Peyer's patch (tissue), 4 donors: ENCODE measurements at regions not wholly inside any gene's neighbourhood (a gene's known extent, or its start where the extent isn't known, plus 50 kb on each side); places are given as distances from the start of the nearest gene placed in this dataset.

ENCODE experiments used
- DNase-seq, 3 donors: peaks; one replicate each; pipeline ENCODE4 v3.0.0-alpha.2; 2017 to 2019
- H3K27ac ChIP-seq, 4 donors: fragments of 200-600 bp; sonication (generic); one replicate each; pipeline ENCODE4 v1.5.1; 2016 to 2019
- H3K27me3 ChIP-seq, 2 donors: fragments of 200-600 bp; sonication (generic); one replicate each; pipeline ENCODE4 v1.5.1; 2019
- H3K36me3 ChIP-seq, 3 donors: fragments of 200-600 bp; sonication (generic); one replicate each; pipeline ENCODE4 v1.5.1; 2016 to 2019
- H3K4me1 ChIP-seq, 4 donors: fragments of 200-600 bp; sonication (generic); one replicate each; pipeline ENCODE4 v1.5.1; 2016 to 2019
- H3K4me3 ChIP-seq, 4 donors: fragments of 200-600 bp; sonication (generic); 1 replicate in 3 of 4; 2 replicates in 1 of 4; pipeline ENCODE4 v1.5.1; 2016 to 2019; ENCODE audit warnings: mild to moderate bottlenecking in 1 of 4
- H3K9me3 ChIP-seq, 4 donors: fragments of 200-600 bp; sonication (generic); one replicate each; pipeline ENCODE4 v1.5.1; 2016 to 2019; ENCODE audit warnings: mild to moderate bottlenecking in 1 of 4
- POLR2A ChIP-seq, 2 donors: fragments of 450-650 bp; IDR thresholded peaks; one replicate each; pipeline ENCODE4 v1.5.1; 2017; ENCODE audit warnings: antibody characterized with exemption in 2 of 2, mild to moderate bottlenecking in 2 of 2, moderate library complexity in 2 of 2
- TF ChIP-seq, protein P1 (sequence below), 6 experiments: fragments of 450-650 bp in 4 of 6; fragments of 200-600 bp in 2 of 6; sonication (generic) in 1 of 6; IDR thresholded peaks; one replicate each; pipeline ENCODE4 v1.5.1; 2017 to 2019; ENCODE audit warnings: antibody characterized with exemption in 6 of 6, mild to moderate bottlenecking in 3 of 6, moderate library complexity in 1 of 6

DNA sequence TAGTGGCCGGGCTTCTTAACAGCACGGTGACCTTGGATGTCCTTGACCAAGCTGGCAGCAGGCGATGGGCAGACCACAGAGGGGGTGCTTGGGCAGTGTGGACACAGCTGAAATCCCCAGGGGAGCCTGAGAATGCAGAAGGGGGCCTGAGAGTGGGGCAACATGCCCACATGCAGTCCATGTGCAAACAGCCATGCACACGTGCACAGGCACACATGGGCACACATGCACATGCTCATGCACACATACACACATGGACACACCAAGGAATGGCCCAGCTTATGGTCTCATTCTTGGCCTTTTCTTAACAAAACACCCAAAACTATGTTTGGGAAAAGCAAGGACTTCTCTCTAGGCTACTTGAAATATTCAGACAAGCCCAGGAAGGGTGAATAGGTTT is 483.9 kb upstream of the MKI67 start:
- no peak for DNase-seq
- no peaks in the 10 kb centered on the region for H3K4me1 ChIP-seq
- no peaks in the 10 kb centered on the region for H3K36me3 ChIP-seq
- no peaks in the 10 kb centered on the region for H3K9me3 ChIP-seq
- H3K27me3 ChIP-seq, result no peaks in the 10 kb centered on the region
- H3K27ac ChIP-seq, result no peak overlapping the region
- TF ChIP-seq POLR2A (IDR thresholded peaks at IDR 0.05), result no peak
- TF ChIP-seq, protein P1, sequence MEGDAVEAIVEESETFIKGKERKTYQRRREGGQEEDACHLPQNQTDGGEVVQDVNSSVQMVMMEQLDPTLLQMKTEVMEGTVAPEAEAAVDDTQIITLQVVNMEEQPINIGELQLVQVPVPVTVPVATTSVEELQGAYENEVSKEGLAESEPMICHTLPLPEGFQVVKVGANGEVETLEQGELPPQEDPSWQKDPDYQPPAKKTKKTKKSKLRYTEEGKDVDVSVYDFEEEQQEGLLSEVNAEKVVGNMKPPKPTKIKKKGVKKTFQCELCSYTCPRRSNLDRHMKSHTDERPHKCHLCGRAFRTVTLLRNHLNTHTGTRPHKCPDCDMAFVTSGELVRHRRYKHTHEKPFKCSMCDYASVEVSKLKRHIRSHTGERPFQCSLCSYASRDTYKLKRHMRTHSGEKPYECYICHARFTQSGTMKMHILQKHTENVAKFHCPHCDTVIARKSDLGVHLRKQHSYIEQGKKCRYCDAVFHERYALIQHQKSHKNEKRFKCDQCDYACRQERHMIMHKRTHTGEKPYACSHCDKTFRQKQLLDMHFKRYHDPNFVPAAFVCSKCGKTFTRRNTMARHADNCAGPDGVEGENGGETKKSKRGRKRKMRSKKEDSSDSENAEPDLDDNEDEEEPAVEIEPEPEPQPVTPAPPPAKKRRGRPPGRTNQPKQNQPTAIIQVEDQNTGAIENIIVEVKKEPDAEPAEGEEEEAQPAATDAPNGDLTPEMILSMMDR (IDR thresholded peaks at IDR 0.05), result no peak
- H3K4me3 ChIP-seq, result no peak overlapping the region

DNA sequence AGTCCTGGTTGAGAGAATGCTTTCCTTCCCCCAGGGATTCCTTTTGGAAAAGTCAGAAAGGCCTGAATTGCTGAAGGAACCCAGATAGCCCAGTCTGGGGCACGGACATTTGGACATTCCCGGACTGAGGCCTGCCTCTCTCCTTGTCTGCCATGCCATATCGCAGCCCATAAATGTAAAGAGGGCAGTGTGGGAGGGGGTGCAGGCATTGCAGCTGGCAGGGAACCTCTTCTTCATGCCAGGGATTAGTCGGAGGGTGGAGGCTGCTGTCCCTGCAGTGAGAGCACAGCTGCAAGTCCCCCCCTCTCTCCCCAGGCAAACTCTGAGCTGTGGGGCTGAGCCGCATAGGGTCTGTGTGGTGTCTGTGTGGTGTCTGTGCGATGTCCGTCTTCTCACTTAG is 486.0 kb upstream of the MKI67 start:
- H3K27ac ChIP-seq, result no peak overlapping the region
- no peaks in the 10 kb centered on the region for H3K9me3 ChIP-seq
- H3K4me1 ChIP-seq, result no peaks in the 10 kb centered on the region
- no peak overlapping the region for H3K4me3 ChIP-seq
- DNase-seq, result no peak
- H3K36me3 ChIP-seq, result no peaks in the 10 kb centered on the region
- H3K27me3 ChIP-seq, result no peaks in the 10 kb centered on the region
- no peak for TF ChIP-seq POLR2A (IDR thresholded peaks at IDR 0.05)

DNA sequence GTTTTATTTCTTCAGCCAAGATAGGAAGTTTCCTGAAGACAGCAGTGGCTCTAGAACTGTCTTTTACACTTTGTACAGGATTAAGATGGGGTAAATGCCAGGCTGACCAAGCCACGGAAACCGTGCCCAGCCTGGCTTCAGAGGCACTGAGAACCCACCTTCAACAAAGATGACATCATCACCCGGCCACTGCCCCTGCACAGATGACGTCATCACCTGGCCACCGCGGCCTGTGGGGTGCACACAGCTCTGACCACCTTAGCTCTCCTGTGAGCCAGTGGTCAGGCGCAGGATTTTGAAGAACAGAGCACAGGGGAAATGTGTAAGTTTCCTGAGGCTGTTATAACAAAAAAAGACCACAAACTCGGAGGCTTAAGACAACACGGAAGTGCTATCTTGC is 486.4 kb upstream of the MKI67 start:
- TF ChIP-seq, protein P1 (IDR thresholded peaks at IDR 0.05), result no peak
- no peak for TF ChIP-seq POLR2A (IDR thresholded peaks at IDR 0.05)
- no peaks in the 10 kb centered on the region for H3K36me3 ChIP-seq
- DNase-seq, result no peak
- no peak overlapping the region for H3K27ac ChIP-seq
- no peak overlapping the region for H3K4me3 ChIP-seq
- no peaks in the 10 kb centered on the region for H3K9me3 ChIP-seq
- H3K27me3 ChIP-seq, result no peaks in the 10 kb centered on the region
- H3K4me1 ChIP-seq, result no peaks in the 10 kb centered on the region

DNA sequence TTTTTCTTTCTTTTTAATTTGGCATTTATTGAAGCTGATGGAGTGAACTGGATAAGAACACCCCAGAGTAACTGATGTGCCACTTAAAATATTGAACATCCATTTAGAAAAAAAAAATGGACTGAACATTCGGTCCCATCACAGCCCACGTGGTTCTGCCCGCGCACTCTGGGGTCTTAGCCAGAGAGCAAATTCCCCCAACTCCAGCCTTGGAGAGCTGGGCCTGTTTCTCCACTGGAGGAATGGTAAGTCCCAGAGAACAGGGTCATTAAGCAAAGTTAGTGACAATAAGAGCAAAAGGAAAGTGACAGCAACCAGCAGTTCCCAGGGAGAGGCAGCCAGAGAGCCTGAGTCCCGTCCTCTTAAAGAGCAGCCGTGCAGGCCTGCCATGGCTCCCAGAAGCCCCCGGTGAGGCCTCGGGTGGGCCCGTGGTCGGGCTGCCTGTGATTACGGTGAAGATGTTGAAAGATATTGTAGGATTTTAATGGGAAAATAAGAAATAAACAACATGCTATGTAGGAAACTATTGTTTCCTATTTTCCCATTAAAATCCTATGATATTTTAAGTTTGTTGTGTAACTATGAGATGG is 487.9 kb upstream of the MKI67 start:
- H3K9me3 ChIP-seq, result no peaks in the 10 kb centered on the region
- no peak for DNase-seq
- no peaks in the 10 kb centered on the region for H3K4me1 ChIP-seq
- H3K4me3 ChIP-seq, result no peak overlapping the region
- H3K36me3 ChIP-seq, result no peaks in the 10 kb centered on the region
- H3K27ac ChIP-seq, result no peak overlapping the region
- TF ChIP-seq, protein P1 (IDR thresholded peaks at IDR 0.05), result no peak
- TF ChIP-seq POLR2A (IDR thresholded peaks at IDR 0.05), result no peak
- H3K27me3 ChIP-seq, result no peaks in the 10 kb centered on the region

DNA sequence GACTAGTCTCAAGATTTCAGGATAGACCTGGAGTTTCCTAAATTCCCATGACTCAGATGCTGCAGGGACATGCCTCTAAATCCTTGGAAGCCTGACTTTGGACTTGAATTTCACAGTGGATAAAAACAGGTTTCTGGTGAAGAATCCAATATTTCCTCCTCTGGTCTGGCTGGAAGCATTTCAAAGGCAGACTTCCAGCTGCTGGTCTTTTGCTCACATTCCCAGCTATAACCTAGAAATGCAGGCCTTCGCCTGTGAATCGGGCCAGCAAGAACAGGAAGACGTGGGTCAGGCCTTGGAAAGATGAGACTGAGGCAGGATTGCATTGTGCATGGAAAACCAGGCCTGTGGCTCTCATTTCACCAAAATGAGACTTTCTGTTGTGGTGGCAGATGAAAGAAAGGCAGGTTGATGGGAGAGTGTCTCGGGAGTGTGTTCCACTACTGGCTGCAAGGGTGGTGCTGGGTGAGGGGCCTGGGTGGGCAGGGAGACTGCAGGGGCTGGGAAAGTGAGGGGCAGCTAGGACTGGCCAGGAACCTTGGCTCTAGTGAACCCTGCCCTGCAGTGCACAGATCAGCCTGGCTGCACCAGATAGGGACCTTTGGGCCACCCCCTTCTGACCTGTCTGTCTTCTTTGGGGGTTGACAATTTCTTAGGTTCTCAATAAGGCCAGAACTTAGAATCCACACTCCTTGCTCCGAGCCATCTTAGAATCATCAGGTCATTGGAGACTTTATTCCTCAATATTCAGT is 488.8 kb upstream of the MKI67 start:
- Histone ChIP-seq H3K27me3 (no peaks in the 10 kb centered on the region), H3K27ac (no peak overlapping the region), H3K9me3 (no peaks in the 10 kb centered on the region), H3K36me3 (no peaks in the 10 kb centered on the region), H3K4me1 (no peaks in the 10 kb centered on the region), H3K4me3 (no peak overlapping the region)
- no peak for DNase-seq
- no peak for TF ChIP-seq POLR2A (IDR thresholded peaks at IDR 0.05)

DNA sequence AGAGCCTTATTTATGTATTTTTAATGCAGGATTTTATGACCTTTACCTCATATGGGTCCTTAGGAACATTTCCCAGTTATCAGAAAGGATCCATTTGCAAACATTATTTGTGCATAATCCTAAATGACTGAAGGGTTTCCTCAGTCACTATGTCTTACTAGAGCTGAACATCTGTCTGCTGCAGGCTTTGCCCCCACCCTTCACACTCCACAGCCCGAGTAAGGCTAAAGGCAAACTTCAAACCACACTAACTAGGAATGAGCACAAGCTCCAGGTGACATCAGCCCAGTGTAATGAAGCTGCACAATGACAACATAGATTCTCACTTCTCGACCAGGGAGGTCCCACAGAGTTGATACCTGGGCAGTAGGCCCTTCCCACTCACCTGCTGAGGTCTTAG is 491.3 kb upstream of the MKI67 start:
- Histone ChIP-seq H3K27ac (no peak overlapping the region), H3K27me3 (no peaks in the 10 kb centered on the region), H3K9me3 (no peaks in the 10 kb centered on the region), H3K36me3 (no peaks in the 10 kb centered on the region), H3K4me1 (no peaks in the 10 kb centered on the region), H3K4me3 (no peak overlapping the region)
- TF ChIP-seq, protein P1 (IDR thresholded peaks at IDR 0.05), result no peak
- no peak for TF ChIP-seq POLR2A (IDR thresholded peaks at IDR 0.05)
- no peak for DNase-seq
